ENCODE measurements at regions not wholly inside any gene's neighbourhood (a gene's known extent, or its start where the extent isn't known, plus 50 kb on each side); places are given as distances from the start of the nearest gene placed in this dataset.
"Not testable (repeated sequence)": the region's sequence is repeated elsewhere in the genome, so short reads cannot be mapped to it uniquely, and the experiment has no call there.

DNA sequence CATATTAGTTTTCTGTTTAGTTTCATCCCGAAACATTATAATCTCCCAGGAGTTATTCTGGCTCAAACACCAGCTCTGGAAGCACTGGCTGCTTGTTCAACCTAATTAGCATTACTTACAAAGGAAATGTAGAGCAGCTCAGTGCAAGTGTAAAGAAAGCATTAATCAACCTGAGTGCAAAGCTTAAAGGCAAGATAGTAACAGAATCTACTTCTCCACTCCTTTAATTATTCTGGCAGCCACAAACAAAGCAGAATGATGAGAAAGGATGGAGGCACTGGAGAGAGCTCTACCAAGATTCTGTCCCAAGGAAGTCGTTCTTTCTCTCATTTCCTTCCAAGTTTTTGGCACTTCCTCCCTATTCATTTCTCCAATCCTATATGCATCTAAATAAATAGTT is 1384.0 kb downstream of the ZPLD1 start:
- no peak for DNase-seq

DNA sequence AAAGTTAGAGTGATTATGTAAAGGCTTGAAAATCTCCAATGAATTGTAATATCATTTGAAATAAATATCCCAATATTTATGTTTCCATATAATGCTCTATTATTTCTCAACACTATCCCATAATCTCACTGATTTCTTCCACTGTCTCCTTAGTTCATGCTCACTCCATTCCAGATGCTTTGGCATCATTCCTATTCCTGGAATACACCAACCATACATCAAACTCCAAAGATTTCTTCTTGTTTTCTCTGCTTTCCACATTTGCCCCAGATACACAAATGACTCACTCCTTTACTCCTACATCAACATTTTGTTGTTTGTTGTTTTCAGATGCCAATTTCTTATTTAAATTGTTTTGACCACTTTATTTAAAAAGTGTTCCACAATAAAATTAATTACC is 1390.8 kb downstream of the ZPLD1 start:
- DNase-seq: no peak

DNA sequence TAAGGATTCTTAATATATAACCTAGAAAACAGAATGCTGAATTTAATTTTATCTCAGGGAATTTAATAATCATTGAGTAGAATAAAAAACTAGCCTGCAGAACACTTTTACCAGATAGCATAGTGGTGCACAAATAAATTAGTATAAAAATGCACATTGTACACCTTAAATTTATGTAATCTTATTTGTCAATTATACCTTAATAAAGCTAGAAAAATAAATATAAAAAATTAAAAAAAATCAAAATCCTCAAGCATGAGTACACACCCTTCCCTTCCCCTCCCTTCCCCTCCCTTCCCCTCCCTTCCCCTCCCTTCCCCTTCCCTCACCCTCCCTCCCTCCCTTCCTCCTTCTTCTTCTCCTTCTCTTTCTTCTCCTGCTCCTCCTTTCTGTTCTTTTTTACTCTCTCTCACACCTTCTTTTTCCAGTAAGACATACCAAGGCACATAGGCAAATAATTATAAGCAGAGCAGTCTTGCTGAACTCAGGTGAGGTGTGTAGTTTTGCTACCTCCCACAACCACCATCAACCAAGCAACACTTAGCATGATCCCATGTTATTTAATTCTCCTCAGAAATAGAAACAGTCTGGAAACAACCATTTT is 1395.0 kb downstream of the ZPLD1 start:
- no peak for DNase-seq

DNA sequence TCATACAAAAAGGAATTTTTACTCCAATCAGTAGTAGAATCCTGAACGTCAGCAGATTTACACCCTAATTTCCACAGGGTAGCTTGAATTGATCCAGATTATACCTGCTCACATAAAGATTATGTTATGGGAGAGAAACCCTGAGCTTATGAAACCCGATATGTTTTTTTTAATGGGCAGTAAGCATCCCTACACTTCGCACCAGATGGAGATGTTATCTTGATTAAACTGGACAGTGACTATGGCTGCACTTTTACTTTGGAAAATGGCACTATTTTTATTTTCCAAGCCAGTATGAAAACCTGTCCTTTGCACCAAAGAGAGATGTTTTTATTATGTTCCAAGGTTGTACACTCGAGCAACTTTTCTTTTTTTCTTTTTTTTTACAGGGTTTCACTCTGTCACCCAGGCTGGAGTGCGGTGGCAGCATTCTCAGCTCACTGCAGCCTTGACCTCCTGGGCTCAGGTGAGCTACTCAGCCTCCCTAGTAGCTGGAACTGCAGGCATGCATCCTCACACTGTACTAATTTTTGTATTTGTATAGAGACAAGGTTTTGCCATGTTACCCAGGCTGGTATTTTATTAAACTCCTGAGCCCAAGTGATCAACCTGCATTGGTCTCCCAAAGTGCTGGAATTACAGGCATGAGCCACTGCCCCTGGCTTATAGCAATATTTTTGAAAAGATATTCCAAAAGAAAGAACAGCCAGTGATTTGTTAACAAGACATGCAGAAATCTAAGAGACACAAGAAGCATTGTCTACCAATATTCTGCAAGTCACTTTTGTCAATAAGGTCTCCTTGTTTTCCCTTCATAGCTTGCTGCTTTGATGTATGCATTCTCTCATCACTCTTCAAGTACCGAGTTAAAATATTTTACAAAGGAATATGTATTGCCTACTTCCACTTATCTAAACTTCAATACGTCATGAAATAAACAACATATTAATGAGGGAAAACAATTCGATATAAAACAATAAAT is 1412.6 kb downstream of the ZPLD1 start:
- DNase-seq: no peak

DNA sequence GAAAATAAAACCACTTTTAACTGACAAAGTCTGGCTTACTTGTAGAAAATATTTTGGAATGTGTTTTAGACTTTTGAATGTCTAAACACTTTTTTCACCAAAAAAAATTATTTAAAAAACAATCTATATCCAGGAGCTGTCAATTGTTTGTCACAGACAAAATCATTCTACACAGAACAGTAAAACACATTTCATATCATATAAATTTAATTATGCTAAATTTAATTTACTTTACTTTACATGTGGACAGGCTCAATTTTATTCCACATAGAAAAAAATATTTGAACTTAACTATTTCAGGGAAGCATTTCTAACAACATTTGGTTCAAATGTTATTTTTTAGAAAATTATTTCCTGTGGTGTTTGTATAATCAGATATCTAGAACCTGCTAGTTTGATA is 1417.0 kb downstream of the ZPLD1 start:
- DNase-seq: no peak

DNA sequence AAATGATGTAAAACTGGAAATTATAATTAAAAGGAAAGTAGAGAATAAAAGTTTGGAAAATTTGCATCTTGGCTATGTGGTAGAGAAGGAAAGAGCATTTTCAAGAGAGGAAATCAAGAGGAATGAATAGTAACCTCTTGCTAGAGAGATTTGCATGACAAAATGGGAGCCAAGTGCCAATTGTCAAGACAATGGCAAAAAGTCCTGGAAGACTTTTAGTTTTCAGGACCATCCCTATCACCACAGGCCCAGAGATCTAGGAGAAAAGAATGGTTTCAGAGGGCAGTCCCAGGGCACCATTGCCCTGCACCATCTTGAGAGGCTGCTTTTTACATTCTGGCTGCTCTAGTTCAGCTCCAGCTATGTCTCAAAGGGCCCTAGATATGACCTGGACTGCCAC is 1427.6 kb downstream of the ZPLD1 start:
- DNase-seq: no peak

DNA sequence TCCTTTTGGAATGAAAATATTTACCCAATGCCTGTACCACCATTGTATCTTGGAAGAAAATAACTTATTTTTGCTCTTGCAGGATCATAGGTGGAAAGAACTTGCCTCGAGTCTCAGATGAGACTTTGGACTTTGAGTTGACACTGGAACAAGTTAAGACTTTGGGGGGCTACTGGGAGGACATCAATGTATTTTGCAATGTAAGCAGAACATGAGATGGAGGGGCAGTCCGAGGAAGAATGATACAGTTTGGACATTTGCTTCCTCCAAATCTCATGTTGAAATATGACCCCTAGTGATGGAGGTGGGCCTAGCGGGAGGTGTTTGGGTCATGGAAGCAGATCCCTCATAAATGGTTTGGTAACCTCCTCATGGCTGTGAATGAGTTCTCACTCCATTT is 1428.6 kb downstream of the ZPLD1 start:
- DNase-seq: no peak

DNA sequence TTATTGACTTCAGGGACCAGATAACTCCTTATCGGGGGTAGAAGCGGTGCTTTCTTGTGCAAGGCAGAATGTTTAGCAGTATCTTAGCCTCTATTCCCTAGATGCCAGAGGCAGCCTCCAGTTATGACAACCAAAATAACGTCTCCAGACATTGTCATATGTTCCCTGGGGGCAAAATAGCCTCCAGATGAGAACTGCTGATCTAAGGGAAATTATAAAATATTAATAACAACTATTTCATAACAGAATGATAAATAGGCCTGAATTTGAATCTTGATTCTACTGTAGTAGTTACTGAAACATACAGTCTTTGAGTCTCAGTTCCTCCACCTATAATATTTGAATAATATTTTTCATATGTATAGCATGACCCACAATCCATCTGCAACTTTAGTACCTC is 1431.3 kb downstream of the ZPLD1 start:
- no peak for DNase-seq

DNA sequence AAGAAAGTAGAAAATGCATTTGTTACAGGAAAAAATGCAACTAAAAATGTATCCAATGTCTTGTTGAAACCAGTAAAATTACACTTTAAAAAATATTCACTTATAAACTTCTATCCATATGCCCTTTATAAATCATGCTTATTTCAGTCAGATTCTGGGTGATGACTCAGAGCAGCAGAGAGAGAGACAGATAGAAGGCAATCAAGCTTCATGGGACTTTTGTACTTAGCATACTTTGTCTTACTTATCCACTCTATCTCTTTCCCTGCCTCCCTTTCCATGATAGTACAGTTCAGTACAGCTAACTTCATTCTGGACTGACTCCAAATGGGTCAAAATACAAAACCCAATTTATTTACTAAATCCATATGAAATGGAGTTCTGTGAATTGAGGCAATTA is 1438.2 kb downstream of the ZPLD1 start:
- no peak for DNase-seq

DNA sequence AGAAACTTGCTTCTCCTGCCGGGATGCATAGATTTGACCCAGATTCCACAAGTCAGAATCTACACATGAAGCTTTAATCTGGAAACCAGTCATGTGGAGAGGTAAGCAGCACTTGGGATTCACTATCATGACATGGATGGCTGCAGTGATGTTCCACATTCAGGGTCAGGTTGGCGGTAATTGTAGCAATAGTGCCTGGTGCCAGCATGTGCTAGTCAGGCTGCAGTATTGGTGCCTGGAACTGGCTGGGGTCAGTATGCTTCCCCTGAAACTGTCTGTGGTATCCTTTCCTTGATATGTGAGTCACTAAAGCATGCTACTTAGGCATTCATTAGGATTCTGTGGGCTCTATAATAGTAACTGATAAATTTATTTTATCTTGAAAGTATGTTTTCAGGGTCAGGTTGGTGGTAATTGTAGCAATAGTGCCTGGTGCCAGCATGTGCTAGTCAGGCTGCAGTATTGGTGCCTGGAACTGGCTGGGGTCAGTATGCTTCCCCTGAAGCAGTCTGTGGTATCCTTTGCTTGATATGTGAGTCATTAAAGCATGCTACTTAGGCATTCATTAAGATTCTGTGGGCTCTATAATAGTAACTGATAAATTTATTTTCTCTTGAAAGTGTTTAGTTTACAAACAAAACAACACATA is 1439.2 kb downstream of the ZPLD1 start:
- no peak for DNase-seq

DNA sequence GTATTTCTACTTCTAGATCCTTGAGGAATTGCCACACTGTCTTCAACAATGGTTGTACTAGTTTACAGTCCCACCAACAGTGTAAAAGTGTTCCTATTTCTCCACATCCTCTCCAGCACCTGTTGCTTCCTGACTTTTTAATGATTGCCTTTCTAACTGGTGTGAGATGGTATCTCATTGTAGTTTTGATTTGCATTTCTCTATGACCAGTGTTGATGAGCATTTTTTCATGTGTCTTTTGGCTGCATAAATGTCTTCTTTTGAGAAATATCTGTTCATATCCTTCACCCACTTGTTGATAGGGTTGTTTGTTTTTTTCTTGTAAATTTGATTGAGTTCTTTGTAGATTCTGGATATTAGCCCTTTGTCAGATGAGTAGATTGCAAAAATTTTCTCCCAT is 1447.0 kb downstream of the ZPLD1 start:
- not testable (repeated sequence) for DNase-seq

DNA sequence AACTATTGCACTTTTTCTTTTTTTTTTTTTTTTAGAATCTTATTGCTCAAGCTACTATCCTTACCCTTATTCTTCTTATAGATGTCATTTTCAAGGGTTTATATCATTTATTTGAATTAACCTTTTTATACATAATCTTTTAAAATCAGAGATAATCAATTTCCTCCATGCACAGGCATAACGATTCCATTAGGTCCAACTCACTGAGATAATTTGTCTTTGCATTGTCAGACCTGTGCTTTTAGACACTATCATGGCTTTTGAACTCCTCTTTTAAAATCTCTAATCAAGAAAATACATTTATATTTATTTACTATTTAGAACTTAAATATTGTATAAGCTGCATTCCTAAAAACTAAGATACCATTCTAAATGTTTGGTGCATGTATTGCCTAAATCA is 1454.9 kb downstream of the ZPLD1 start:
- DNase-seq: no peak

DNA sequence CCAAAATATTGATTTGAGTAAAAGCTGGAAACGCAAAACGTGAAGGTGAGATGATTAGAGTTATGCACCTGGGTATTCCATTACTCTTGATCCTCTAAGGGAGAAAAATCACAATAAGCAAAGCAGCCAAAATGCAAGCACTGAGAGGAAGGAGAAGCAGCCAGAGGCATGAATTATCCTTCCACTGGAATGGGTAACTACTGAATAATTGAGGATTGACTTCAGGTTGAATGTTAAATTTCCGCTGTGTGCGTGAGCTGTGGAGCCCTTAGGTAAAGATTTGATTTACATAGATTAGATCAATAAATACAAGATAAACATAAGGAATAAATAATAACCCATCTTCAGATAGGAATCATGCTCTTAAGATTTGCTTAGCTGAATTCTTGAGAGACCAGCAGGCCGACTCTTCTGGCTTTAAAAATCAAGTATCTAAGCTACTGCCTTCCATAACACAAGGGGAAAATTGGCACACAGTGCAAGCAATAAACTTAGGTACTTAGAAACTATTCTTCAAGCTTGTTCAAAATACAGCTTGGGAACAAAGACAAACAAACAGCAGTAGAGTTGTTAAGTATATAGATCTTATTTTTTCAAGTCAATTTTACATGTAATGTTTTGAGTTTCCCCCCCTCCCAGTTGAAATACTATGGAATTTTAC is 1459.5 kb downstream of the ZPLD1 start:
- no peak for DNase-seq

DNA sequence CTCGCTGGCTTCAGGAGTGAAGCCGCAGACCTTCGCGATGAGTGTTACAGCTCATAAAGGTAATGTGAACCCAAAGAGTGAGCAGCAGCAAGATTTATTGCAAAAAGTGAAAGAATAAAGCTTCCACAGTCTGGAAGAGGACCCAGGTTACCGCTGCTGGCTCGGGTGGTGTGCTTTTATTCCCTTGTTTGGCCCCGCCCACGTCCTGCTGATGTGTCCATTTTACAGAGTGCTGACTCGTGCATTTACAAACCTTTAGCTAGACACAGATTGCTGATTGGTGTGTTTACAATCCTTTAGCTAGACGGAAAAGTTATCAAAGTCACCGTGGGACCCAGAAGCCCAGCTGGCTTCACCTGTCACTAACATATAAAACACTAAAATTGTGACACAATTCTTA is 1464.5 kb downstream of the ZPLD1 start:
- no peak for DNase-seq

DNA sequence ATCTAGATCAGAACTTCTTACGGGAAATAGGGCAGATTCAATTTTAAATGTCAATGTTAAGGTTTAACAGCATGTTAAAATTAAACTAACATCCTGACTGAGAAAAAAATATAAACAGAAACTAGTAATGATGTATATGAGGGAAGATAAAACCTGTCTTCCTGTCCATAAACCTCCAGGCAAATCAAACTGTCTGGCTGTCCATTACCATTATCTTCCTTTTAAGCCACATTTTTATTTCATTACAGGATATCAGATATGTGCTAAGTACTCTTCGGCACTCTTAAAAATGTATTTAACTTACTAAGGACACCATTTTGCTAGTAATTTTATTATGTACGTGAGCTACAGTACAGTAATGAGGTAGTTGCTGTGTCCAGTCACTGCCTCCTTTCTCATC is 1461.7 kb upstream of the ALCAM start:
- no peak for DNase-seq

DNA sequence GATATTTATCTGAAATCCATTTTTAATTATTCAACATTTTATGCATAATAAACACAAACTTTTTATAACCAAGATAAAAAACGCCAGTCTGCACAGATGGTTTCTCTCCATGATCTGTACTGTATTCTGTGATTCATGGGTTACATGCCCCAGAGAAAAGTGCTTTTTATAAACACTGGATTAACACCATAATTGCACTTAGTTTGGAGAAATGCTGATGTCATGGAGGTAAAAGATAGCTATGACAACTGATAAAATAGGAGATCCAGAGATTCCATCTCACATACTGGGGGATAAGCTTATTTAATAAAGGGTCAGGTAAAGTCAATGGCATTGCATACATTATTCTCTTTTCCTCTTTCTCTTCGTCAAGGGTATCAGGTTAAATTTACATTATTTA is 1460.4 kb upstream of the ALCAM start:
- no peak for DNase-seq

DNA sequence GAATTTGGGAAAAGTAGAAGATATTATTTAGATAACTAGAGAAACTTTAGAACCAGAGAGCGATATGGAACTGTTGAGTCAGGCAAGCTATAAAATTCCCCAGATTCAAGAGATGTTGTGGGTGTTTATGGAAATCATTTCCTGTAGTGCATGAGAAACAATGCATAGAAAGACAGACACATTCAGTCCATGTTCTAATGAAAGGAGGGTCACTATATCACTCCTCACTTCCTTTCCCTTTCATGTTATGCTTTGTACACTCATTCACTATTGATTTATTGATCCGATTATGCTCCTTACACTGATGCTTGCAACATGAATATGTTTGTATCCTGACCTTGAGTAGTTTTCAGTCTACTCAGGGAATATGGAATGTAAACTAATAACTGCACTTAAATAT is 1459.9 kb upstream of the ALCAM start:
- no peak for DNase-seq

DNA sequence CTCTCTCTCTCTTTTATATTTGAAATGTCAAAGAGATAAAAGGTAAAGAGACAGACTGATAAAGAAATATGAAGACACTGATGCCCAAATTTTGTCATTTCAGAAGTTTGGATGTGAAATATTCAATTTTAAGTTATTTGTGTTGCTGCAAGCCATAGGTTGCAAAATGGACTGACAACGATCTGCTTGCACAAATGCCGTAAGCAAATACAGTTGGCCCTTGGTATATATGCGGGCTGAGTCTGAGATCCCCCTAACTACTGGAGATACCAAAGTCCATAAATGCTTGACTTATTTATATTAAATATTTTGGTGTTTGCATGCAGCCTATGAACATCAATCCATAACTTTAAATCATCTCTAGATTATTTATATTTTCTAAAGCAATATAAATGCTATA is 1459.1 kb upstream of the ALCAM start:
- DNase-seq: no peak

DNA sequence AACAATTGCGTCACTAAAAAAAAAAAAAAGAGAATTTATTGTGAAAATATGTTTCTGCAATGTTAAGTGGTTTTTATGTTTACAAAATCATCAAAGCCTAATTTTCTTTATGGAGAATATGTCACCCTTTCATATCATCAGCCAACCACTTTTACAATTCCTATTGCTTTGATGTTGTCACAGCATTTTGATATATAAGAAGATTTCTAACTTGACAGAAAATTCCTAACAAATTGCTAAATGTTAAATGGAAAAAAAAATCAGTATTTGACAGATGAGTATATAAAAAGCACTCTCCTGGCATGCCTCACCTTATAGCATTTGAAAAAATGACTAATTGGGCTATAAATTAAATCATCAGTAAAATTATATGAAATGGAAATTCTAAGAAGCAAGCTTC is 1457.3 kb upstream of the ALCAM start:
- no peak for DNase-seq

DNA sequence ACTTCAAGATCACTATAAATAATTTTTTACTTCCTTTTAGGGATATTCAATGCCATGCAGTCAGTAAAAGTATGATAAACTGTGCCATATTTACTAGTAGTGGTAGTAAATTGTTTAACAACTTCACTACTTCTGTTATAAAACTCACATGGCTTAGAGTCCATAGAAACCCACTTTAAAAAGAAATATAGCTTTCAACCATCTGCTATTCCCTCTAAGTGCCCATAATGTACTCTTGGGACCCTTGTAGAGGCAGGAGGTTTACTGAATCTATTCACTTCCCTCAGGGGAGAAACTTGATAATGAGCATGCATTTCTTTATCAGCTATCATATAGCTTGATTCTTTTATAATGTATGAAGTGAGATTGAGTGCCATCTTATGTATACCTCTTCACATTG is 1448.4 kb upstream of the ALCAM start:
- DNase-seq: no peak

DNA sequence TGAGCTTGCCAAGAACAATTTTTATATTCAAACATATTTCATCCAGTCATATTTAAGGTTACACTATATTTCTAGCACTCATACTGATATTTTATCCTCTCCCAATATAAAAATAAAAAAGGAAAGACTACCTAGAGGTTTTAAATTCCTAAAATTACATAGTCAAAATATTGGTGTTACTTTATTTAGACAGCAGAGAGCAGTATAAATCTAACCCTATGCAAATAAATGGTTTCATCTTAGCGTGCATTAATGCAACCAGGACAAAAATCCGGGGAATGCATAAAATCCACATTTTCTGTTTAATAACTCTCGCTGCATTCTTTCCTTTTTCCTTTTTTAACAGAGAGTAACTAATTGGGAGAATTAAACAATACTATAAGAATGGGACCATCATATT is 1447.4 kb upstream of the ALCAM start:
- no peak for DNase-seq

DNA sequence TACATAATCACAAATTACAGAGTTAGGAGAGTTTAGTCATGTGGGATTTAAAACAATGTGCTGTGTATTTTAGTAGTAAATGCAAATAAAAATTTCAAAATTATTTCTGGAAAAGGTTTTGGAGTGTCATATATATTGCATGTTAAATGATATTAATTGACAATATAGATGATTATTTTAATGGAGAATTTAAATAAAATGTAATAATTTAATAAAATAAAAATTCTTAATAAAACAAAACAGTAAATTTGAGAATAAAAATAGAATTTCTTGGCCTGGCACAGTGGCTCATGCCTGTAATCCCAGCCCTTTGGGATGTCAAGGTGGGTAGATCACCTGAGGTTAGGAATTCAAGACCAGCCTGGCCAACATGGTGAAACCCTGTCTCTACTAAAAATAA is 1442.8 kb upstream of the ALCAM start:
- DNase-seq: no peak

DNA sequence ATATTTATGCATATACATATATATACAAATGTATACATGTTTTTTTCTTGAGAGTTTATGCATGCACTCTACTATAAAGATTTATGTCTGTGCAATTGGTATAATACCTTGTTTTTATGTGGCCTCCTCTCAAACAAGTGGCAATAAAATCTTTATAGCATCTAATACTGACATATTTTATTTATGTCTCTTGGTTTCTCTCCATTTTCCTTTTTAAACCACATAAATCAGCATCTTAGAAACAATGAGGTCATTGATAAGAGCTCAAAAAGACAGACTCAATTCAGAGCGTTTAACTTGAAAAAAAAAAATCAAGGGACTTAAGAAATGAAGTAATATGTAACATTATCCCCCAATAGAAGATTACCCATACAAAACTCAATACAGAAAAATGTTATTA is 1442.2 kb upstream of the ALCAM start:
- DNase-seq: no peak

DNA sequence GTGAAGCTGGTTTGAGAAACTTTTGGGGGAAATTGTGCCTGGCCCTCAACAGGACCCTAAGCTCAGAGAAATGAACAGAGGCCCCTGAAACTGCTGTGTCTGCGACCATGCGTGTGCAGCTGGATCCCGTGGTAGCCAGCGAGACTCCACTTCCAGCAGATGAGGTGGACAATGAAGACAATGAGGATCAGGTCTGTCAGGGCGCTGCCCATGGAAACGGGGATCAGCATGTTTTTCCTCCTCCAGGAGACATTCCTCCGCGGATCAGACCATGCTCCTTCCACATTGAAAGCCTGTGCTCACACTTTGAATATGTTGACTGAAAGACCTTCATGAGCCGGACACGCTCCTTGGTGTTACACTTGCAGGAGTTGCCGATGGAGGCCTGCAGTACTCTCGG is 1439.8 kb upstream of the ALCAM start:
- no peak for DNase-seq
